Hepatocyte (in vitro differentiated cells): ENCODE measurements at regions not wholly inside any gene's neighbourhood (a gene's known extent, or its start where the extent isn't known, plus 50 kb on each side); places are given as distances from the start of the nearest gene placed in this dataset.

Experiments
- CTCF ChIP-seq: fragments of 200-600 bp; sonication (generic); IDR thresholded peaks from 2 replicates; pipeline ENCODE4 v1.5.1; 2016; ENCODE audit warnings: antibody characterized with exemption, mild to moderate bottlenecking; ENCODE audit not compliant: poor library complexity
- EZH2 ChIP-seq: fragments of 200-600 bp; sonication (generic); IDR thresholded peaks from 2 replicates; pipeline ENCODE4 v1.6.1; 2016; ENCODE audit warnings: antibody characterized with exemption, mild to moderate bottlenecking, borderline replicate concordance
- EZH2phosphoT487 ChIP-seq: fragments of 200-600 bp; sonication (generic); IDR thresholded peaks from one replicate; pipeline ENCODE4 v1.6.1; 2018; ENCODE audit warnings: antibody characterized with exemption, mild to moderate bottlenecking, low read depth, moderate library complexity; ENCODE audit not compliant: unreplicated experiment, severe bottlenecking

DNA sequence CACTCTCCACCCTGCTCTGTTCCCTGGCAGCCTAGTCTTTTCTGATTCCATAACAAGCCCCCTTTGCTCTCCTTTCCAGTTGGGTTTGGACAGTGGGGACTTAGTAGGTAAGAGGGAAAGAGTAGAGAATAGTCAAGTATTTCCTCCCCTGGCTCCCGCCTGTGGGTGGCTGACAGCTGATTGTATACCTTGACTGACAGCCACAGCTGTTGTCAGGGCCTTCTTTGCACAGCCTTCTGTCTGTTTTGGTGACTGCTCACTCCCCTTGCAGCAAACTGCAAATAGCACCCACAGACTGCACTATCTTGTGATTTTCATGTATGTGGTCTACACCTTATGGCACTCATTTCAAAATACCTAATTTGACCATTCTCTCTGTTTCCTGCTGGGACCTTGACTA lies 486.3 kb downstream of the ACTR3B start:
- TF ChIP-seq EZH2phosphoT487 (no peak), CTCF (no peak), EZH2 (no peak)
